Transverse colon (tissue), 4 donors: ENCODE measurements at regions not wholly inside any gene's neighbourhood (a gene's known extent, or its start where the extent isn't known, plus 50 kb on each side); places are given as distances from the start of the nearest gene placed in this dataset.

Source experiments
- DNase-seq: peaks from one replicate; pipeline ENCODE4 v3.0.0-alpha.2; 2019
- H3K27ac ChIP-seq, 4 donors: fragments of 200-600 bp; sonication (generic); 2 replicates each; pipeline ENCODE4 v1.5.1; 2016 to 2018; ENCODE audit warnings: inconsistent platforms in 4 of 4
- H3K27me3 ChIP-seq: fragments of 200-600 bp; sonication (generic); 2 replicates; pipeline ENCODE4 v1.5.1; 2017; ENCODE audit warnings: inconsistent platforms
- H3K36me3 ChIP-seq, 4 donors: fragments of 200-600 bp; sonication (generic); 2 replicates each; pipeline ENCODE4 v1.5.1; 2017 to 2019; ENCODE audit warnings: inconsistent platforms in 4 of 4
- H3K4me1 ChIP-seq, 4 donors: fragments of 200-600 bp; sonication (generic); 2 replicates each; pipeline ENCODE4 v1.5.1; 2017 to 2020; ENCODE audit warnings: inconsistent platforms in 4 of 4
- H3K4me3 ChIP-seq, 4 donors: fragments of 200-600 bp; sonication (generic); 1 replicate in 1 of 4; 2 replicates in 3 of 4; pipeline versions ENCODE4 v1.5.1 to v1.6.1; 2017 to 2019; ENCODE audit warnings: inconsistent platforms in 4 of 4
- H3K9me3 ChIP-seq, 2 donors: fragments of 200-600 bp; sonication (generic); 2 replicates each; pipeline ENCODE4 v1.5.1; 2017 to 2019; ENCODE audit warnings: inconsistent platforms in 2 of 2
- CTCF ChIP-seq, 5 experiments: fragments of 200-600 bp in 3 of 5; fragments of 450-650 bp in 2 of 5; sonication (generic) in 3 of 5; IDR thresholded peaks; 1 replicate in 2 of 5; 2 replicates in 3 of 5; pipeline ENCODE4 v1.5.1; 2016 to 2017; ENCODE audit warnings: antibody characterized with exemption in 5 of 5, inconsistent platforms in 3 of 5, mild to moderate bottlenecking in 2 of 5, moderate library complexity in 1 of 5
- EP300 ChIP-seq: sonication (generic); formaldehyde crosslinking; IDR thresholded peaks from one replicate; pipeline ENCODE4 v1.6.1; 2017; ENCODE audit warnings: antibody characterized with exemption, low read depth
- POLR2A ChIP-seq: fragments of 450-650 bp; IDR thresholded peaks from one replicate; pipeline ENCODE4 v1.6.1; 2016; ENCODE audit warnings: antibody characterized with exemption, mild to moderate bottlenecking, moderate library complexity
- POLR2AphosphoS5 ChIP-seq, 3 donors: sonication (generic); formaldehyde crosslinking; IDR thresholded peaks; one replicate each; pipeline ENCODE4 v1.6.1; 2016; ENCODE audit warnings: antibody characterized with exemption in 3 of 3
- WGBS, 2 donors: methylation state at CpG; one replicate each; pipeline ENCODE4 v1.1.5; 2018; ENCODE audit warnings: low coverage in 1 of 2; 5-methylcytosine and 5-hydroxymethylcytosine counted together
- in situ Hi-C, 4 donors: fragments of 200-750 bp; cut with MboI; loops; one replicate each; pipeline versions ENCODE4 v1.15.0 to v1.15.1; 2017; ENCODE audit warnings: low sequenced_read_pairs in 3 of 4, low pct_ligation_motif_present in 1 of 4, low pct_unique_long_range_greater_than_20kb in 1 of 4
- intact Hi-C: fragments of 100-400 bp; cut with DNase I; formaldehyde crosslinking; loops from one replicate; pipeline ENCODE4 v1.15.1; 2023; ENCODE audit warnings: low total_unique reads

- Histone ChIP-seq H3K27me3 (no peaks in the 10 kb centered on the region), H3K27ac (no peak overlapping the region), H3K9me3 (no peaks in the 10 kb centered on the region), H3K4me3 (no peak overlapping the region), H3K4me1 (peaks cover 0 to 10% (median 2%) of the 10 kb centered on the region in 4 donors), H3K36me3 (no peaks in the 10 kb centered on the region)
- intact Hi-C loops (no loop called here), in situ Hi-C loops (loop anchor here in 3 of 4 donors (25.0 kb wide), 1 partner anchor 463 kb away; the partner anchor contains the start of gene MKX (in 3 of the 3))
- TF ChIP-seq POLR2A (no peak), EP300 (no peak), CTCF (IDR thresholded peaks at IDR 0.05) (no peak)
- DNase-seq: no peak
- WGBS, 2 donors: 75 to 76% methylated on average over 4 to 7 of the region's 7 CpGs
These were observed 102.9 kb downstream of the MPP7 start for GRCh38 chr10:28199941-28200340.

GRCh38 chr10:28190196-28190595 is 112.7 kb downstream of the MPP7 start:
- DNase-seq: no peak
- 74 to 78% methylated on average over 3 of the region's 3 CpGs for WGBS, 2 donors
- intact Hi-C loops (no loop called here), in situ Hi-C loops (loop anchor here in 3 of 4 donors (25.0 kb wide), 1 partner anchor 453 kb away; the partner anchor contains the start of gene MKX (in 3 of the 3))
- Histone ChIP-seq H3K4me1 (no peaks in the 10 kb centered on the region), H3K27me3 (no peaks in the 10 kb centered on the region), H3K9me3 (no peaks in the 10 kb centered on the region), H3K27ac (no peak overlapping the region), H3K4me3 (no peak overlapping the region), H3K36me3 (no peaks in the 10 kb centered on the region)
- TF ChIP-seq POLR2AphosphoS5 (IDR thresholded peaks at IDR 0.05): no peak
- TF ChIP-seq EP300: no peak
- no peak for TF ChIP-seq POLR2A

- intact Hi-C loops (no loop called here), in situ Hi-C loops (loop anchor here in 3 of 4 donors (25.0 kb wide), 1 partner anchor 451 kb away; the partner anchor contains the start of gene MKX (in 3 of the 3))
- Histone ChIP-seq H3K27me3 (no peaks in the 10 kb centered on the region), H3K4me3 (no peak overlapping the region), H3K27ac (no peak overlapping the region), H3K36me3 (no peaks in the 10 kb centered on the region), H3K9me3 (no peaks in the 10 kb centered on the region), H3K4me1 (no peaks in the 10 kb centered on the region)
- 91 to 100% methylated on average over 2 to 3 of the region's 3 CpGs for WGBS, 2 donors
- DNase-seq: no peak
- no peak for TF ChIP-seq CTCF (IDR thresholded peaks at IDR 0.05)
These were observed 114.3 kb downstream of the MPP7 start for GRCh38 chr10:28188526-28188925.

- Histone ChIP-seq H3K9me3 (no peaks in the 10 kb centered on the region), H3K36me3 (no peaks in the 10 kb centered on the region), H3K4me1 (no peaks in the 10 kb centered on the region), H3K27me3 (no peaks in the 10 kb centered on the region), H3K27ac (no peak overlapping the region), H3K4me3 (no peak overlapping the region)
- 87 to 93% methylated on average over 9 to 10 of the region's 10 CpGs for WGBS, 2 donors
- TF ChIP-seq EP300 (no peak), CTCF (IDR thresholded peaks at IDR 0.05) (no peak), POLR2A (no peak), POLR2AphosphoS5 (IDR thresholded peaks at IDR 0.05) (no peak)
- no peak for DNase-seq
- in situ Hi-C loops (loop anchor here in 3 of 4 donors (25.0 kb wide), 1 partner anchor 450 kb away; the partner anchor contains the start of gene MKX (in 3 of the 3)), intact Hi-C loops (no loop called here)
These were observed 115.8 kb downstream of the MPP7 start for GRCh38 chr10:28186887-28187578.
